Vagina (tissue), 2 donors: ENCODE measurements at regions not wholly inside any gene's neighbourhood (a gene's known extent, or its start where the extent isn't known, plus 50 kb on each side); places are given as distances from the start of the nearest gene placed in this dataset.

Source experiments
- DNase-seq, 2 donors: peaks; one replicate each; pipeline ENCODE4 v3.0.0-alpha.2; 2017; ENCODE audit errors: extremely low spot score in 2 of 2
- H3K27ac ChIP-seq: fragments of 200-600 bp; sonication (generic); one replicate; pipeline ENCODE4 v1.5.1; 2019
- H3K27me3 ChIP-seq: fragments of 200-600 bp; sonication (generic); one replicate; pipeline ENCODE4 v1.5.1; 2019
- H3K36me3 ChIP-seq, 2 donors: fragments of 200-600 bp; sonication (generic); one replicate each; pipeline ENCODE4 v1.5.1; 2017 to 2019
- H3K4me1 ChIP-seq: fragments of 200-600 bp; sonication (generic); one replicate; pipeline ENCODE4 v1.5.1; 2019
- H3K4me3 ChIP-seq, 2 donors: fragments of 200-600 bp; sonication (generic); 1 replicate in 1 of 2; 2 replicates in 1 of 2; pipeline ENCODE4 v1.5.1; 2016 to 2019
- H3K9me3 ChIP-seq: fragments of 200-600 bp; sonication (generic); one replicate; pipeline ENCODE4 v1.5.1; 2019
- CTCF ChIP-seq, 3 experiments: fragments of 450-650 bp in 2 of 3; fragments of 200-600 bp in 1 of 3; sonication (generic) in 1 of 3; IDR thresholded peaks; one replicate each; pipeline ENCODE4 v1.5.1; 2017 to 2019; ENCODE audit warnings: antibody characterized with exemption in 3 of 3, mild to moderate bottlenecking in 2 of 3, moderate library complexity in 2 of 3
- POLR2A ChIP-seq, 2 donors: fragments of 450-650 bp; IDR thresholded peaks; one replicate each; pipeline ENCODE4 v1.6.1; 2017; ENCODE audit warnings: antibody characterized with exemption in 2 of 2, mild to moderate bottlenecking in 2 of 2, moderate library complexity in 2 of 2
- POLR2AphosphoS5 ChIP-seq, 2 donors: sonication (generic); formaldehyde crosslinking; IDR thresholded peaks; one replicate each; pipeline ENCODE4 v1.9.0; 2017; ENCODE audit warnings: antibody characterized with exemption in 2 of 2, mild to moderate bottlenecking in 2 of 2, low read depth in 1 of 2; ENCODE audit not compliant: insufficient read depth in 1 of 2
- intact Hi-C: fragments of 100-400 bp; cut with DNase I; formaldehyde crosslinking; loops from one replicate; pipeline ENCODE4 v1.15.1; 2023

DNA sequence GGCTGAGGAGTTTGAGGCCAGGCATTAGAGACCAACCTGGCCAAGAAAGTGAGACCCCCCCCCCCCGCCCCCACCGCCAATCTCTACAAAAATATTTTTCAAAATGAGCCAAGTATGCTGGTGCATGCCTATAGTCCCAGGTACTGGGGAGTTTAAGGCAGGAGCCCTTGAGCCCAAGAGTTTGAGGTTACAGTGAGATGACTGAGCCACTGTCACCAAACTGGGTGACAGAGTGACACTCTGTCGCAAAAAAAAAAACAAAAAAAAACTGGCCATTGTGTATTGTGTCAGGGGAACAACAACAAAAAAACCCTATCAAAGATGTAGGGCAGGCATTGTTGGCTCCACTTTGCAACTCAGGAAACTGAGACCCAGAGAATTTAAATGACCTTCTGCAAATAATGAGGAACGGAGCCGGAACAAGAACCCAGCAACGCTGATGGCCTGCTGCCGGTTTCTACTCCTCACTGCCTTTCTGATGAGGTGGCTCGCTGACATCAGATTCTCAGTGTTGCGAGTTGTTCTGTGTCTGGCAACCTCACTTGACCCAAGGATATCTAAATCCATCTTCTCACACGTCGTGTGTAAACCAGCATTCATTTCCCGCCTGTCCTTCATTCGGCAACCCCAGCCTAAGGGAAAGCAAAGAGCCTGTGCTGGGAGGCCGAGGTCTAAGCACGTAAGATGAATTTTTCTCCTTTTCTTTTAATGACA is 195.2 kb upstream of the CRY1 start:
- Histone ChIP-seq H3K36me3 (no peaks in the 10 kb centered on the region), H3K27me3 (no peaks in the 10 kb centered on the region), H3K9me3 (no peaks in the 10 kb centered on the region), H3K4me1 (no peaks in the 10 kb centered on the region), H3K27ac (no peak overlapping the region), H3K4me3 (no peak overlapping the region)
- TF ChIP-seq POLR2A (IDR thresholded peaks at IDR 0.05) (no peak), POLR2AphosphoS5 (IDR thresholded peaks at IDR 0.05; ENCODE audit: insufficient read depth in 1 of 2, low read depth in 1 of 2) (no peak), CTCF (IDR thresholded peaks at IDR 0.05) (no peak)
- DNase-seq, result no peak
- intact Hi-C loops, result no loop called here

DNA sequence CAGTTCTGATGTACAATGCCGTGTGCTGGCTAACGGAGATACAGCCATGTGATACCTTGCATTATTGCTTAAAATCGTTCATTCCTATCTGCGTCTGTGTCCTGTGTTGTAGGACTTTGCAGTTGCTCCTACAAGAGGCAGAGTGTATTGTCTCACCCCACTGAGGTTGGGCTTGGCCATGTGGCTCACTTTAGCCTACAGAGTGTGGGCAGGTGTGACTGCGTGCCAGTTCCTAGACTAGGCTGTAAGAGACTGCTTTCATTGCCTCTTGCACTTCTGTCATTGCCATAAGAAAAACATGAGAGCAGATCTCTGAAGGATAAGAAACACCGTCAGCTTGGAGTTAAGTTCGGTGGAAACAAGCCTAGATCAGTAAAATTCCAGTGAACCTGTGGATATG is 197.7 kb upstream of the CRY1 start:
- Histone ChIP-seq H3K36me3 (no peaks in the 10 kb centered on the region), H3K4me1 (no peaks in the 10 kb centered on the region), H3K27ac (no peak overlapping the region), H3K4me3 (no peak overlapping the region), H3K9me3 (no peaks in the 10 kb centered on the region), H3K27me3 (no peaks in the 10 kb centered on the region)
- TF ChIP-seq POLR2A (IDR thresholded peaks at IDR 0.05) (no peak), POLR2AphosphoS5 (IDR thresholded peaks at IDR 0.05; ENCODE audit: insufficient read depth in 1 of 2, low read depth in 1 of 2) (no peak), CTCF (IDR thresholded peaks at IDR 0.05) (no peak)
- DNase-seq, result no peak
- intact Hi-C loops, result no loop called here

DNA sequence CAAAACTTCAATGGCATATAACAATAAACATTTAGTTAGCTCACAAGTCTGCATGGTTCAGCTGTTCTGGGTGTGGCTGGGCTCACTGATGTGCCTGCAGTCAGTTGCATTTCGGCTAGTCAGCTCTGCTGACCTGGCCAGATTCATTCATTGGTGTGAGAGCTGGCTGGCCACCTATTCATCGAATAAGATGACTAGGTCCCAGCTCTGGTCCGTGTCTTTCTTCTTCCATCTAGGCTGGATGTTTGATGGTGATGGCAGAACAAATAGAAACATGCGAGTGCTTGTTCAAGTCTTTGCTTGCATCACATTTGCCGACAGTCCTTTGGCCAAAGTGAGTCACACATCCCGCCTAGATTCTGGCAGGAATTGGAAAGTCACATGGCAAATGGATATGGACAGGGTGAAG is 203.3 kb upstream of the CRY1 start:
- intact Hi-C loops, result no loop called here
- no peak overlapping the region for H3K27ac ChIP-seq
- no peak overlapping the region for H3K4me3 ChIP-seq
- TF ChIP-seq CTCF (IDR thresholded peaks at IDR 0.05), result no peak
- peak in 1 of 2 donors; percentile 60 for TF ChIP-seq POLR2AphosphoS5 (IDR thresholded peaks at IDR 0.05; ENCODE audit: insufficient read depth in 1 of 2, low read depth in 1 of 2)
- DNase-seq, result no peak
- no peaks in the 10 kb centered on the region for H3K36me3 ChIP-seq
- H3K27me3 ChIP-seq, result no peaks in the 10 kb centered on the region
- H3K4me1 ChIP-seq, result no peaks in the 10 kb centered on the region
- no peaks in the 10 kb centered on the region for H3K9me3 ChIP-seq

DNA sequence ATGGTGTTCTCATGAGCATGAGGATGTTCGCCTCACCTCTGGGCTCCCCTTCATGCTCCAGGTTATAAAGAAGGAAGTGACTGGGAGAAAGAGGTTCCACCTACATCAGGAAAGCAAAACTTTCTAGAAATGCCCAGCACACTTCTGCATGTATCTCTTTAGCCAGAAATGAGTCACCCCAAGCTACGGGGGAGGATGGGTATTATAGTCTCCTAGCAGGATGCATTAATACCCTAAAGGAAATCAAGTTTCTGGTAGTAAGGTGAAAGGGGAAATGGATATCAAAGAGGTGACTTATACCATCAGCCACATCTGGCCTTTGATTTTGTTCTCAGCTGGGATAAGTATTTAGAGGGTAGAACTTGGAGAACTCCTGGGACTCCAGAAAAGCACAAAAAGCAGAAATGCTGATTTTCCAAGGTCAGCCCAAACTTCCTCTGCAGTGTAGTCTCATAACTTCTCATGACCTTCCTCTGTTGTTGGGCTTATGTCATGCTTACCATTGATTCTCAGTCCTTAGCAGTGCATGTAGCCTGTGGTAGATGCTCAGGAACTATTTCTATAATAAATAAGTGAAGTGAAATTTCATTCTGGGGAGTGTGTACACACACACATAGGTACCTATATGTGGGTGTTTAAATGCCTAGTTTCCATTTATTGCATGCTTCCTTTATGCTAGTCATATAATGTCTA is 209.4 kb upstream of the CRY1 start:
- TF ChIP-seq CTCF (IDR thresholded peaks at IDR 0.05) (no peak), POLR2AphosphoS5 (IDR thresholded peaks at IDR 0.05; ENCODE audit: insufficient read depth in 1 of 2, low read depth in 1 of 2) (no peak), POLR2A (IDR thresholded peaks at IDR 0.05) (no peak)
- no peak for DNase-seq
- Histone ChIP-seq H3K27me3 (no peaks in the 10 kb centered on the region), H3K9me3 (no peaks in the 10 kb centered on the region), H3K4me3 (no peak overlapping the region), H3K36me3 (no peaks in the 10 kb centered on the region), H3K27ac (no peak overlapping the region), H3K4me1 (no peaks in the 10 kb centered on the region)
- intact Hi-C loops, result no loop called here
